GM23338 (cell line): ENCODE measurements at regions not wholly inside any gene's neighbourhood (a gene's known extent, or its start where the extent isn't known, plus 50 kb on each side); places are given as distances from the start of the nearest gene placed in this dataset.

Experiments
- ATAC-seq: fragments of 200-7000 bp; cut with Tn5 transposase; 3 replicates; pipeline ENCODE4 v1.9.1; 2020
- DNase-seq: peaks from one replicate; pipeline ENCODE4 v3.0.0-alpha.2; 2015; ENCODE audit warnings: low spot score
- H2AFZ ChIP-seq: fragments of 200-600 bp; sonication (generic); 2 replicates; pipeline ENCODE4 v1.8.0; 2016; ENCODE audit warnings: antibody characterized with exemption, mild to moderate bottlenecking, moderate library complexity
- H3F3A ChIP-seq: fragments of 200-600 bp; sonication (generic); replicated peaks from 2 replicates; pipeline ENCODE4 v1.8.0; 2017; ENCODE audit warnings: antibody characterized with exemption, mixed run types, low read depth
- H3K27ac ChIP-seq: fragments of 200-600 bp; sonication (generic); 2 replicates; pipeline ENCODE4 v1.6.1; 2016; ENCODE audit warnings: low read depth
- H3K27me3 ChIP-seq: fragments of 200-600 bp; sonication (generic); 2 replicates; pipeline ENCODE4 v1.8.0; 2016; ENCODE audit warnings: mild to moderate bottlenecking, mixed run types, moderate library complexity; ENCODE audit not compliant: insufficient read depth
- H3K36me3 ChIP-seq: fragments of 200-600 bp; sonication (generic); 2 replicates; pipeline ENCODE4 v1.8.0; 2016; ENCODE audit warnings: mild to moderate bottlenecking; ENCODE audit not compliant: insufficient read depth
- H3K4me1 ChIP-seq: fragments of 200-600 bp; sonication (generic); 2 replicates; pipeline ENCODE4 v1.8.0; 2016; ENCODE audit warnings: mild to moderate bottlenecking, moderate library complexity; ENCODE audit not compliant: insufficient read depth
- H3K4me2 ChIP-seq: fragments of 200-600 bp; sonication (generic); 2 replicates; pipeline ENCODE4 v1.7.1; 2017; ENCODE audit warnings: mixed run types
- H3K4me3 ChIP-seq: fragments of 200-600 bp; sonication (generic); 2 replicates; pipeline ENCODE4 v1.6.1; 2016; ENCODE audit warnings: mixed run types
- H3K79me2 ChIP-seq: fragments of 200-600 bp; sonication (generic); replicated peaks from 2 replicates; pipeline ENCODE4 v1.8.0; 2017; ENCODE audit warnings: mild to moderate bottlenecking; ENCODE audit not compliant: insufficient read depth
- H3K9me2 ChIP-seq: fragments of 200-600 bp; sonication (generic); 2 replicates; pipeline ENCODE4 v1.8.0; 2017; ENCODE audit not compliant: insufficient read depth
- H4K20me1 ChIP-seq: fragments of 200-600 bp; sonication (generic); replicated peaks from 2 replicates; pipeline ENCODE4 v1.8.0; 2017; ENCODE audit warnings: mild to moderate bottlenecking; ENCODE audit not compliant: insufficient read depth
- H3K27ac Mint-ChIP-seq: 2 replicates; pipeline ENCODE4 v1.8.0; 2020; ENCODE audit warnings: inconsistent platforms, mild to moderate bottlenecking, moderate library complexity, mixed read lengths
- H3K27me3 Mint-ChIP-seq: 3 replicates; pipeline ENCODE4 v1.8.0; 2022; ENCODE audit warnings: low read depth, mild to moderate bottlenecking, moderate library complexity, mixed read lengths, inconsistent platforms; ENCODE audit not compliant: insufficient read depth, poor library complexity
- H3K36me3 Mint-ChIP-seq: 3 replicates; pipeline ENCODE4 v1.8.0; 2021; ENCODE audit warnings: low read depth, mild to moderate bottlenecking, inconsistent platforms, moderate library complexity, mixed read lengths
- H3K4me1 Mint-ChIP-seq: 3 replicates; pipeline ENCODE4 v1.8.0; 2020; ENCODE audit warnings: mild to moderate bottlenecking, inconsistent platforms, mixed read lengths
- H3K4me3 Mint-ChIP-seq: 3 replicates; pipeline ENCODE4 v1.8.0; 2021; ENCODE audit warnings: moderate library complexity, mild to moderate bottlenecking, inconsistent platforms, mixed read lengths
- H3K9me3 Mint-ChIP-seq: 3 replicates; pipeline ENCODE4 v1.8.0; 2020; ENCODE audit warnings: moderate library complexity, mild to moderate bottlenecking, inconsistent platforms, mixed read lengths
- EZH2phosphoT487 ChIP-seq: fragments of 200-600 bp; sonication (generic); IDR thresholded peaks from one replicate; pipeline ENCODE4 v1.8.1; 2018; ENCODE audit warnings: antibody characterized with exemption; ENCODE audit not compliant: unreplicated experiment
- JUNB ChIP-seq: IDR thresholded peaks from one replicate; pipeline ENCODE4 v1.6.1; 2016; ENCODE audit warnings: antibody characterized with exemption; ENCODE audit not compliant: unreplicated experiment
- NANOG ChIP-seq: IDR thresholded peaks from 2 replicates; pipeline ENCODE4 v1.6.1; 2016; ENCODE audit warnings: antibody characterized with exemption, borderline replicate concordance
- POLR2AphosphoS5 ChIP-seq: IDR thresholded peaks from 2 replicates; pipeline ENCODE4 v1.6.1; 2016; ENCODE audit warnings: antibody characterized with exemption, low read depth
- REST ChIP-seq: IDR thresholded peaks from one replicate; pipeline ENCODE4 v1.6.1; 2018; ENCODE audit warnings: antibody characterized with exemption; ENCODE audit not compliant: unreplicated experiment
- STAT1 ChIP-seq: IDR thresholded peaks from one replicate; pipeline ENCODE4 v1.6.1; 2016; ENCODE audit warnings: antibody characterized with exemption; ENCODE audit not compliant: unreplicated experiment
- ZNF331 ChIP-seq: fragments of 250-450 bp; sonication (Bioruptor Pico); IDR thresholded peaks from 2 replicates; pipeline ENCODE4 v1.5.0; 2020; ENCODE audit warnings: low read depth, mild to moderate bottlenecking, moderate library complexity
- ZNF462 ChIP-seq: fragments of 250-450 bp; sonication (Bioruptor Pico); IDR thresholded peaks from 2 replicates; pipeline ENCODE4 v1.5.0; 2020; ENCODE audit warnings: mild to moderate bottlenecking, moderate library complexity

- TF ChIP-seq ZNF462 (CRISPR knock-in tag) = no peak
- TF ChIP-seq POLR2AphosphoS5 = no peak
- no peak for TF ChIP-seq JUNB
These were observed 71.0 kb downstream of the LMO4 start (continued) for GRCh38 chr1:87399701-87400100.

DNA sequence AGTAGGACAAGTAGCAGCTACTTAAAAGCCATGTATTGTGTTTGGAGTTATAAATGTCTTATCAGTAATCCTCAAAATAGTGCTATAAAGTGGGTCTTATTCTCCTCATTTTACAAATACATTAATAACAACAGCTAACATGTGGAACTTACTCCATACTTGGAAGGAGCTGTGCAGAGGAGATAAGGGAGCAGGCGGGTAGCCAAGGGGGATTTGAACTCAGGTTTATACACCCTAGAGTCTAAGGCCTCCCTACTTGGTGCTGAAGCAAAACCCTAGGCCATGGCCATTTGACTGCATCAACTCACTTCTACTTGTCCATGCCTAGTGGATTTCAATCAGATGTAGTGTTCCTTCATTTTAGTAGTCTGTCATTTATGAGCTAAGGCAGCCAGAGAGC, 72.1 kb downstream of the LMO4 start:
- Mint-ChIP-seq H3K9me3 (no peaks in the 10 kb centered on the region; the same call in 2 of the 3 replicates), H3K27me3 (no peaks in the 10 kb centered on the region), H3K4me1 (no peaks in the 10 kb centered on the region), H3K27ac (no peak overlapping the region), H3K4me3 (no peak overlapping the region), H3K36me3 (peaks cover 4% of the 10 kb centered on the region; the same call in 1 of the 3 replicates)
- Histone ChIP-seq H3K4me2 (no peak overlapping the region), H3K4me3 (no peak overlapping the region), H3K27ac (no peak overlapping the region), H4K20me1 (no peaks in the 10 kb centered on the region), H2AFZ (no peak overlapping the region), H3K36me3 (no peaks in the 10 kb centered on the region), H3K27me3 (no peaks in the 10 kb centered on the region), H3K9me2 (0 out of 2 replicates have a peak, but pooled peaks cover 5% of the 10 kb centered on the region), H3K4me1 (no peaks in the 10 kb centered on the region), H3K79me2 (no peaks in the 10 kb centered on the region), H3F3A (no peaks in the 10 kb centered on the region)
- no peak for ATAC-seq
- DNase-seq = no peak
- no peak for TF ChIP-seq JUNB
- TF ChIP-seq REST = no peak
- TF ChIP-seq STAT1 = no peak
- TF ChIP-seq NANOG = no peak
- TF ChIP-seq ZNF331 (CRISPR knock-in tag) = no peak
- no peak for TF ChIP-seq EZH2phosphoT487
- TF ChIP-seq POLR2AphosphoS5 = no peak
